ENCODE measurements at regions not wholly inside any gene's neighbourhood (a gene's known extent, or its start where the extent isn't known, plus 50 kb on each side); places are given as distances from the start of the nearest gene placed in this dataset.
"Not testable (repeated sequence)": the region's sequence is repeated elsewhere in the genome, so short reads cannot be mapped to it uniquely, and the experiment has no call there.

- not testable (repeated sequence) for TF ChIP-seq CTCF, POLR2A, POLR2AphosphoS5 (IDR thresholded peaks at IDR 0.05)
Observed at GRCh38 chr3:197360095-197360494, 61.7 kb upstream of the DLG1 start.
